ENCODE measurements at regions not wholly inside any gene's neighbourhood (a gene's known extent, or its start where the extent isn't known, plus 50 kb on each side); places are given as distances from the start of the nearest gene placed in this dataset.

DNA sequence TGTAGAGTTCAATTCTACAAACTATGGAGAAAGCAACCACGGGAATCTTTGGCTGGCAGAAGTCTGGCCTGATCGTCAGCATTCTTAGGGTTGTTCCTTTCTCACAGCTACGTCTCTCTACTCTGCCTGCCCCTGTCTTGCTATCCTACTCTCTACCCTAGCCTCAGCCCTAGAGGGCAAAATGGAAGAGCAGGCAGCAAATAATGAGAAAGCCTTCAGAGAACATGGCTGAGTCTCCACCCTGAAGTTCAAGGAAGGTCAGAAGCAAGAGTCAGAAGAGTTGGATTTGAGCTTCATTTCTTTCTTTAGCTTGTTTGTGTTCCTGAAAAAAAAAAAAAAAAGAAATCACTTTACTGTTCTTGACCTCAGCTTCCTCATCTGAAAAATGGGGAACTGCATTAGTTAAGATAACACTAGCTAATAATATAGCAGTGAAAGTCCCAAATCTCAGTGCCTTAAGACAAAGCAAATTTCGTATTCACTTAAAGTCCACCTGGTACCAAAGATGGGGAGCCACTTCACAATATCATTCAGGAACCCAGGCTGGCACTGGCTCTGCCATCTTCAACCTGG, 50.2 kb upstream of the CCND2 start:
- DNase-seq = no peak
- Histone ChIP-seq H3K27me3 (replicated peaks) (no peaks in the 10 kb centered on the region), H3K27ac (no peak overlapping the region), H3K4me3 (ENCODE audit: low read depth, low read length) (no peak overlapping the region), H3K36me3 (replicated peaks) (no peaks in the 10 kb centered on the region)
- in situ Hi-C loops (cut with HindIII; ENCODE audit: low pct_ligation_motif_present, low sequenced_read_pairs) = no loop called here
- TF ChIP-seq, protein P1, sequence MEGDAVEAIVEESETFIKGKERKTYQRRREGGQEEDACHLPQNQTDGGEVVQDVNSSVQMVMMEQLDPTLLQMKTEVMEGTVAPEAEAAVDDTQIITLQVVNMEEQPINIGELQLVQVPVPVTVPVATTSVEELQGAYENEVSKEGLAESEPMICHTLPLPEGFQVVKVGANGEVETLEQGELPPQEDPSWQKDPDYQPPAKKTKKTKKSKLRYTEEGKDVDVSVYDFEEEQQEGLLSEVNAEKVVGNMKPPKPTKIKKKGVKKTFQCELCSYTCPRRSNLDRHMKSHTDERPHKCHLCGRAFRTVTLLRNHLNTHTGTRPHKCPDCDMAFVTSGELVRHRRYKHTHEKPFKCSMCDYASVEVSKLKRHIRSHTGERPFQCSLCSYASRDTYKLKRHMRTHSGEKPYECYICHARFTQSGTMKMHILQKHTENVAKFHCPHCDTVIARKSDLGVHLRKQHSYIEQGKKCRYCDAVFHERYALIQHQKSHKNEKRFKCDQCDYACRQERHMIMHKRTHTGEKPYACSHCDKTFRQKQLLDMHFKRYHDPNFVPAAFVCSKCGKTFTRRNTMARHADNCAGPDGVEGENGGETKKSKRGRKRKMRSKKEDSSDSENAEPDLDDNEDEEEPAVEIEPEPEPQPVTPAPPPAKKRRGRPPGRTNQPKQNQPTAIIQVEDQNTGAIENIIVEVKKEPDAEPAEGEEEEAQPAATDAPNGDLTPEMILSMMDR (IDR thresholded peaks at IDR 0.05; ENCODE audit: low read depth, low read length, missing control alignments) = no peak

DNA sequence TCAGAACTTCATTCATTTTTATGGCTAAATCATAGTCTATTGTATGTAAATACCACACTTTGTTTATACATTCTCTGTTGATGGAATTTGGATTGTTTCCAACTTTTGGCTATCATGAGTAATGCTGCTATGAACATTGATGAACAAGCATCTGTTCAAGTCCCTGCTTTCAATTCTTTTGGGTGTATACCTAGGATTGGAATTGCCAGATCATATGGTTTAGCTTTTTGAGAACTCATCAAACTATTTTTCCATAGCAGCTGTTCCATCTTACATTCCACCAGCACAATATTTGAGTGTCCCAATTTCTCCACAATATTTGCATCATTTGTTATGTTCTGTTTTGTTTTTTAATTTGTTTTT, 52.3 kb upstream of the CCND2 start:
- Histone ChIP-seq H3K27me3 (replicated peaks) (no peaks in the 10 kb centered on the region), H3K36me3 (replicated peaks) (no peaks in the 10 kb centered on the region), H3K4me3 (ENCODE audit: low read depth, low read length) (no peak overlapping the region), H3K27ac (no peak overlapping the region)
- in situ Hi-C loops (cut with HindIII; ENCODE audit: low pct_ligation_motif_present, low sequenced_read_pairs) = no loop called here
- TF ChIP-seq, protein P1 (IDR thresholded peaks at IDR 0.05; ENCODE audit: low read depth, low read length, missing control alignments) = no peak
- no peak for DNase-seq

DNA sequence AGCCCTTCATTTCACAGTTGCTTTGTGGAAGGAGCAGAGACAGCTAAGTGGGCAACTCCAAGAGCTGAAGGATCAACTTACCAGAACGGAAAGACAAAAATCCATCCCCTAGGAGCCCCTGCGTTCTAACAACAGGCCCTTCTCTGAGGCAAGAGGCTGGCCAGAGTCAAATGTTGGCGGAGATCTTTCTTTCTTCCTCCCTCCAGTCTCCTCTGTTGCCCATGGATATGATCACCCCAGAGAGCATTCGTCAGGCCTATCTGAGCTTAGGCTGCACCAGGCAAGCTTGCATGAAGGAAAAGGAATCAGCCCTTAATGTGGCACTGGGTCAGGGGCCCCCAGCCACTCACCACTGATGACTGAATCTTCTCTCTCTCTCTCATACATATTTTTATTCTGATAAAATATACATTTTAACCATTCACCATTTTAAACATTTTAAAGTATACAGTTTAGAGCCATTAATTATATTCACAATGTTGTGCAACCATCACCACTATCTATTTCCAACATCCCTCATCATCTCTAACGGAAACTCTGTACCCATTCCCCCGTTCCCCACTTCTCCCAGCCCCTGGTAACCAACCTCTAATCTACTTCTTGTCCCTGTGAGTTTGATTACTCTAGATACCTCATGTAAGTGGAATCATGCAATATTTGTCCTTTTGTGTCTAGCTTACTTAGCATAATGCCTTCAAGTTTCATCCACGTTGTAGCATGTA, 52.9 kb upstream of the CCND2 start:
- no peak for DNase-seq
- no peak overlapping the region for H3K27ac ChIP-seq
- in situ Hi-C loops (cut with HindIII; ENCODE audit: low pct_ligation_motif_present, low sequenced_read_pairs) = no loop called here
- TF ChIP-seq, protein P1 (IDR thresholded peaks at IDR 0.05; ENCODE audit: low read depth, low read length, missing control alignments) = no peak
- H3K27me3 ChIP-seq (replicated peaks) = no peaks in the 10 kb centered on the region
- no peak overlapping the region for H3K4me3 ChIP-seq (ENCODE audit: low read depth, low read length)
- no peaks in the 10 kb centered on the region for H3K36me3 ChIP-seq (replicated peaks)

DNA sequence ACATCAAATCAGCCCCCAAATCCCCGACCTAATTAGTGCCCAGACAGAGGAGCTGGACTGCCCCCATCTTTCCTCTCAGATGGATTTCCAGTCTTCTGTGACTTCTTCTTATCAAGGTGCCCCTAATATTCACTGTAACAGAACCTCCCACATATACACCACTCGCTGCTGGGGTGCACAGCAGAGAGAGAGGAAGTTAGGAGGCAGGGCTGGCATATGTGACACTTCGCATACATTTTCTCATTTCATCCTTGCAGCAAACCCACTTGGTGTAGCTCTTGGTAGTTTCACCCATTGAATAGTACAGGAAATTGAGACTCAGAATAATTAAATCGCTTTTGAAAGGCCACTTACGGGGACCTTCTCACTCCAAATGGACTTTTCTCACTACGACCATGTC, 56.5 kb upstream of the CCND2 start:
- Histone ChIP-seq H3K27me3 (replicated peaks) (no peaks in the 10 kb centered on the region), H3K4me3 (ENCODE audit: low read depth, low read length) (no peak overlapping the region), H3K27ac (no peak overlapping the region), H3K36me3 (replicated peaks) (no peaks in the 10 kb centered on the region)
- in situ Hi-C loops (cut with HindIII; ENCODE audit: low pct_ligation_motif_present, low sequenced_read_pairs) = no loop called here
- TF ChIP-seq, protein P1 (IDR thresholded peaks at IDR 0.05; ENCODE audit: low read depth, low read length, missing control alignments) = no peak
- no peak for DNase-seq

DNA sequence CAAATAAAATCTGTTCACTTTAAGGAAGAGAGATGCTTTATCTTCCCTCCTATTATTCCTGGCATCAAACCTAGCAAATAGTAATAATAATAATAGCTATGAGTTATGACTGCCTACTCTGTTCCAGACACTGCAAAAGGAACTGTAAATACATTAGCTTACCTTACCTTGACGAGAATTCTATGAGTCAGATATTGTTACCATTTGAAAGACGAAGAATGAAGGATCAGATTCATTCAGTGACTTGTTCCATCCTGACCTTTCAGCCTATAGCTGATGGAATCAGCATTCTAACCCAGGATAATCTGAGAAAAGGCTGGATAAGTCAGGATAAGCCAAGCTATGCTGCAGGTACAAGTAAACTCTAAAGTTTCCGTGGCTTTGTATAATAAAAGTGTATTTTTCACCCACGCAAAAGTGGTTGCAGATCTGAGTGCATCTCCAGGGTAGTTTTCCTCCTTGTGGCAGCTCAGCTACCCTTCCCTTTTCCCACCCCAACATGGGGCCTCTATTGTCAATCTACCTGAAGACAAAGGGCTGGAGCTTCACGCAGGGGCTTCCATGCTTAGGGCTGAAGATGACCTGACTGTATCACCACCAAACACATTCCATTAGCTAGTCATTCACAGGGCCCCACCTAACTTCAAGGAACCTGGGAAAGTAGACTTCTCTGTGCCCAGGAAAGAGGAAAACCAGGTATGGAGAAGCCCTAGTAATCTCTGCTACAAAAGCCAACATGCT, 57.2 kb upstream of the CCND2 start:
- Histone ChIP-seq H3K27ac (no peak overlapping the region), H3K4me3 (ENCODE audit: low read depth, low read length) (no peak overlapping the region), H3K27me3 (replicated peaks) (no peaks in the 10 kb centered on the region), H3K36me3 (replicated peaks) (no peaks in the 10 kb centered on the region)
- no peak for DNase-seq
- TF ChIP-seq, protein P1 (IDR thresholded peaks at IDR 0.05; ENCODE audit: low read depth, low read length, missing control alignments) = no peak
- in situ Hi-C loops (cut with HindIII; ENCODE audit: low pct_ligation_motif_present, low sequenced_read_pairs) = no loop called here

Measured in brain microvascular endothelial cell (primary cell).